Mesothelial cell of epicardium (in vitro differentiated cells): ENCODE measurements at regions not wholly inside any gene's neighbourhood (a gene's known extent, or its start where the extent isn't known, plus 50 kb on each side); places are given as distances from the start of the nearest gene placed in this dataset.
A peak's percentile ranks its signal among the peaks of the same experiment; 100 is the strongest.
"Not testable (repeated sequence)": the region's sequence is repeated elsewhere in the genome, so short reads cannot be mapped to it uniquely, and the experiment has no call there.

ENCODE experiments used
- DNase-seq, 2 experiments: peaks; one replicate each; pipeline ENCODE4 v3.0.0; 2021; ENCODE audit warnings: low spot score in 2 of 2; ENCODE audit not compliant: unreplicated experiment in 2 of 2
- H3K27ac Mint-ChIP-seq: 2 replicates; pipeline ENCODE4 v1.8.0; 2021; ENCODE audit warnings: mixed read lengths
- H3K27me3 Mint-ChIP-seq: 2 replicates; pipeline ENCODE4 v1.8.0; 2021; ENCODE audit warnings: low read depth, mixed read lengths
- H3K36me3 Mint-ChIP-seq: 2 replicates; pipeline ENCODE4 v1.8.0; 2021; ENCODE audit warnings: mixed read lengths
- H3K4me1 Mint-ChIP-seq: 2 replicates; pipeline ENCODE4 v1.8.0; 2021; ENCODE audit warnings: mixed read lengths
- H3K4me3 Mint-ChIP-seq: 2 replicates; pipeline ENCODE4 v1.8.0; 2021; ENCODE audit warnings: mild to moderate bottlenecking, moderate library complexity, mixed read lengths
- H3K9me3 Mint-ChIP-seq: 2 replicates; pipeline ENCODE4 v1.8.0; 2021; ENCODE audit warnings: mixed read lengths
- CTCF ChIP-seq: fragments of 200-600 bp; sonication (generic); IDR thresholded peaks from one replicate; pipeline ENCODE4 v1.5.0; 2021; ENCODE audit warnings: antibody characterized with exemption; ENCODE audit not compliant: unreplicated experiment

GRCh38 chr2:166651991-166652390 is 157.9 kb upstream of the SCN7A start:
- H3K27me3 Mint-ChIP-seq, result no peaks in the 10 kb centered on the region
- no peak overlapping the region for H3K4me3 Mint-ChIP-seq
- H3K9me3 Mint-ChIP-seq, result peaks cover 16% of the 10 kb centered on the region
- no peak for TF ChIP-seq CTCF
- no peaks in the 10 kb centered on the region for H3K36me3 Mint-ChIP-seq
- H3K27ac Mint-ChIP-seq, result no peak overlapping the region
- no peak for DNase-seq
- peaks cover 43% of the 10 kb centered on the region for H3K4me1 Mint-ChIP-seq

GRCh38 chr2:166651080-166651675 is 157.1 kb upstream of the SCN7A start:
- no peaks in the 10 kb centered on the region for H3K36me3 Mint-ChIP-seq
- H3K27me3 Mint-ChIP-seq, result no peaks in the 10 kb centered on the region
- H3K27ac Mint-ChIP-seq, result peak overlapping the region; percentile 85
- TF ChIP-seq CTCF, result no peak
- peaks cover 43% of the 10 kb centered on the region for H3K4me1 Mint-ChIP-seq
- DNase-seq, result no peak
- H3K4me3 Mint-ChIP-seq, result no peak overlapping the region
- H3K9me3 Mint-ChIP-seq, result peaks cover 9% of the 10 kb centered on the region

- no peak for DNase-seq
- Mint-ChIP-seq H3K36me3 (no peaks in the 10 kb centered on the region), H3K27ac (no peak overlapping the region), H3K4me3 (no peak overlapping the region), H3K9me3 (no peaks in the 10 kb centered on the region), H3K27me3 (no peaks in the 10 kb centered on the region), H3K4me1 (peaks cover 29% of the 10 kb centered on the region)
- no peak for TF ChIP-seq CTCF
Observed at GRCh38 chr2:166647935-166648334, 153.9 kb upstream of the SCN7A start.

GRCh38 chr2:166643980-166644379 is 149.9 kb upstream of the SCN7A start:
- DNase-seq, result no peak
- H3K27me3 Mint-ChIP-seq, result no peaks in the 10 kb centered on the region
- no peaks in the 10 kb centered on the region for H3K36me3 Mint-ChIP-seq
- H3K4me3 Mint-ChIP-seq, result no peak overlapping the region
- H3K27ac Mint-ChIP-seq, result no peak overlapping the region
- no peak for TF ChIP-seq CTCF
- peaks cover 13% of the 10 kb centered on the region for H3K4me1 Mint-ChIP-seq
- H3K9me3 Mint-ChIP-seq, result peaks cover 3% of the 10 kb centered on the region

GRCh38 chr2:166641516-166641915 is 147.5 kb upstream of the SCN7A start:
- H3K36me3 Mint-ChIP-seq, H3K27me3 Mint-ChIP-seq, H3K4me1 Mint-ChIP-seq, H3K4me3 Mint-ChIP-seq, H3K27ac Mint-ChIP-seq, DNase-seq, H3K9me3 Mint-ChIP-seq: not testable (repeated sequence)

- no peak for DNase-seq
- Mint-ChIP-seq H3K4me3 (no peak overlapping the region), H3K27ac (no peak overlapping the region), H3K4me1 (peaks cover 8% of the 10 kb centered on the region), H3K27me3 (no peaks in the 10 kb centered on the region), H3K9me3 (no peaks in the 10 kb centered on the region), H3K36me3 (no peaks in the 10 kb centered on the region)
- TF ChIP-seq CTCF, result no peak
Observed at GRCh38 chr2:166637051-166637450, 143.0 kb upstream of the SCN7A start.
